ENCODE measurements at regions not wholly inside any gene's neighbourhood (a gene's known extent, or its start where the extent isn't known, plus 50 kb on each side); places are given as distances from the start of the nearest gene placed in this dataset.

DNA sequence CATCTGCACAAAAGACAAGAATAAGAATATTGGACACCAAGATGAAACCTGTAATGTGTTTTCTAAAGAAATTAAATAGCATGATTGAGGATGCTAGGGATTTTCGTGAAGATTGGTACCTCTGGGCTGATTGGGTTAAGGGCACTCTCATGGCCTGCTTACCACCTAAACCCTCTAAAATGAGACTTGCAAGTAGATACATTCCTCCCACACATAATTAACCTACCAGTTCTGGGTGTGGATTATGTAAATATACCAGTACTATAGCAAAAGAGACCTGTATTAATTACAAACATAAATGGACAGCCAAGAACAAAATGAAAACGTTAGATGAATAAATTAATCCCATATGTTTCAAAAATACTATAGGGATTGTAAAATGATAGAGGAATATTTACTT is 1069.6 kb upstream of the B3GALT2 start:
- Histone ChIP-seq H3K27me3 (ENCODE audit: control insufficient read depth, insufficient read depth, low read length, poor library complexity, severe bottlenecking) (no peaks in the 10 kb centered on the region), H3K9ac (ENCODE audit: extremely low read depth, low read length, poor library complexity, severe bottlenecking) (no peak overlapping the region), H3K4me3 (ENCODE audit: low read length) (no peak overlapping the region), H3K9me3 (ENCODE audit: control insufficient read depth, low read length) (no peaks in the 10 kb centered on the region), H3K36me3 (ENCODE audit: control insufficient read depth, insufficient read depth, low read length) (no peaks in the 10 kb centered on the region), H3K27ac (ENCODE audit: low read depth, low read length) (no peak overlapping the region), H3K4me1 (ENCODE audit: control insufficient read depth, insufficient read depth, low read length) (peaks cover 3% of the 10 kb centered on the region)
- Mint-ChIP-seq H3K4me1 (no peaks in the 10 kb centered on the region), H3K27ac (no peak overlapping the region), H3K9me3 (no peaks in the 10 kb centered on the region), H3K36me3 (ENCODE audit: low read depth) (no peaks in the 10 kb centered on the region), H3K4me3 (no peak overlapping the region), H3K27me3 (ENCODE audit: insufficient read depth) (no peaks in the 10 kb centered on the region)
- no peak for DNase-seq
- WGBS, 2 experiments (ENCODE audit: insufficient coverage in 1 of 2, insufficient read length in 1 of 2) = 100% methylated on average over 1 to 2 of the region's 2 CpGs
- TF ChIP-seq, protein P1, sequence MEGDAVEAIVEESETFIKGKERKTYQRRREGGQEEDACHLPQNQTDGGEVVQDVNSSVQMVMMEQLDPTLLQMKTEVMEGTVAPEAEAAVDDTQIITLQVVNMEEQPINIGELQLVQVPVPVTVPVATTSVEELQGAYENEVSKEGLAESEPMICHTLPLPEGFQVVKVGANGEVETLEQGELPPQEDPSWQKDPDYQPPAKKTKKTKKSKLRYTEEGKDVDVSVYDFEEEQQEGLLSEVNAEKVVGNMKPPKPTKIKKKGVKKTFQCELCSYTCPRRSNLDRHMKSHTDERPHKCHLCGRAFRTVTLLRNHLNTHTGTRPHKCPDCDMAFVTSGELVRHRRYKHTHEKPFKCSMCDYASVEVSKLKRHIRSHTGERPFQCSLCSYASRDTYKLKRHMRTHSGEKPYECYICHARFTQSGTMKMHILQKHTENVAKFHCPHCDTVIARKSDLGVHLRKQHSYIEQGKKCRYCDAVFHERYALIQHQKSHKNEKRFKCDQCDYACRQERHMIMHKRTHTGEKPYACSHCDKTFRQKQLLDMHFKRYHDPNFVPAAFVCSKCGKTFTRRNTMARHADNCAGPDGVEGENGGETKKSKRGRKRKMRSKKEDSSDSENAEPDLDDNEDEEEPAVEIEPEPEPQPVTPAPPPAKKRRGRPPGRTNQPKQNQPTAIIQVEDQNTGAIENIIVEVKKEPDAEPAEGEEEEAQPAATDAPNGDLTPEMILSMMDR (conservative IDR thresholded peaks at IDR 0.05) = no peak

DNA sequence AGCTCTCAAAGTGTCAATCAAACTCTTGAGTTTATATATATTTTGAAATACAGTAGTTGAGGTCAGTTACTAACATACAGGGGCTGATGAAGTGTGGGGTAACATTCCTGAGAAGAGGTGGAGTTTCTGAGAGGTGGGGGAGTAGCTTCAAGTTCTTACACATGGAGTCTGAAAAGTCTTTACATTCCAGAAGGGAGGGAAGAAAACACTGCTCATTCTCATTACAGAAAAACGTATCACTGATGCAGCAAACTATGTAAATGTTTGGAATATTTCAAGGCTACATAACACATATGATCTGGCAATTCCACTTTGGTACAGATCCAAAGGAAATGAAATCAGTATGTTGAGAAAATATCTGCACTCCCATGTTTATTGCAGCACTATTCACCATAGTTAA is 1065.8 kb upstream of the B3GALT2 start:
- no peaks in the 10 kb centered on the region for H3K9me3 ChIP-seq (ENCODE audit: control insufficient read depth, low read length)
- WGBS, 2 experiments (ENCODE audit: insufficient coverage in 1 of 2, insufficient read length in 1 of 2) = 86% methylated on average over 1 of the region's 1 CpG; no CpG with 5 or more reads in 1 of the 2 experiments
- no peak overlapping the region for H3K4me3 ChIP-seq (ENCODE audit: low read length)
- Mint-ChIP-seq H3K9me3 (no peaks in the 10 kb centered on the region), H3K4me1 (no peaks in the 10 kb centered on the region), H3K36me3 (ENCODE audit: low read depth) (no peaks in the 10 kb centered on the region), H3K27me3 (ENCODE audit: insufficient read depth) (no peaks in the 10 kb centered on the region), H3K27ac (no peak overlapping the region), H3K4me3 (no peak overlapping the region)
- no peak overlapping the region for H3K27ac ChIP-seq (ENCODE audit: low read depth, low read length)
- H3K27me3 ChIP-seq (ENCODE audit: control insufficient read depth, insufficient read depth, low read length, poor library complexity, severe bottlenecking) = no peaks in the 10 kb centered on the region
- no peak for DNase-seq
- no peaks in the 10 kb centered on the region for H3K36me3 ChIP-seq (ENCODE audit: control insufficient read depth, insufficient read depth, low read length)
- no peak overlapping the region for H3K9ac ChIP-seq (ENCODE audit: extremely low read depth, low read length, poor library complexity, severe bottlenecking)
- peaks cover 3% of the 10 kb centered on the region for H3K4me1 ChIP-seq (ENCODE audit: control insufficient read depth, insufficient read depth, low read length)
- TF ChIP-seq, protein P1 (conservative IDR thresholded peaks at IDR 0.05) = no peak

DNA sequence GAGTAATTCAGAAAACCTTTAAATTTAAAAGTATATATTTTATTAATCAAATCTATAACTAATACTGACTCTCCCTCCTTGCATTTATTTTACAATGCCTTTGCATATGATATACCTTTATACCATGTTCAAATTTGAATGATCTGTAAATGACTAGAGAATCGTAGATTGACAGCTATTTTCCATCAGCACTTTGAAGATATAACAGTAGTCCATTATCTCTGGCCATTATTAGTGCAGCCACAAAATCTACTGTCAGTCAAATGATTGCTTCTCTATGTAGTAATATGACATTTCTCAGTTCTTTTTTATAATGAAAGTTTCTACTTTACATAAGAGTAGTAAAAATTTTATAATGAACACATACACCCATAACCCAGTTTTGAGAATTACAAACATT is 1054.8 kb upstream of the B3GALT2 start:
- WGBS, 2 experiments (ENCODE audit: insufficient coverage in 1 of 2, insufficient read length in 1 of 2) = 100% methylated on average over 1 of the region's 1 CpG
- TF ChIP-seq, protein P1 (conservative IDR thresholded peaks at IDR 0.05) = no peak
- Histone ChIP-seq H3K4me3 (ENCODE audit: low read length) (no peak overlapping the region), H3K27ac (ENCODE audit: low read depth, low read length) (no peak overlapping the region), H3K27me3 (ENCODE audit: control insufficient read depth, insufficient read depth, low read length, poor library complexity, severe bottlenecking) (no peaks in the 10 kb centered on the region), H3K4me1 (ENCODE audit: control insufficient read depth, insufficient read depth, low read length) (no peaks in the 10 kb centered on the region), H3K9ac (ENCODE audit: extremely low read depth, low read length, poor library complexity, severe bottlenecking) (no peak overlapping the region), H3K36me3 (ENCODE audit: control insufficient read depth, insufficient read depth, low read length) (no peaks in the 10 kb centered on the region), H3K9me3 (ENCODE audit: control insufficient read depth, low read length) (no peaks in the 10 kb centered on the region)
- no peaks in the 10 kb centered on the region for H3K9me3 Mint-ChIP-seq
- H3K4me1 Mint-ChIP-seq = no peaks in the 10 kb centered on the region
- H3K27ac Mint-ChIP-seq = no peak overlapping the region
- DNase-seq = no peak
- no peaks in the 10 kb centered on the region for H3K36me3 Mint-ChIP-seq (ENCODE audit: low read depth)
- no peak overlapping the region for H3K4me3 Mint-ChIP-seq
- no peaks in the 10 kb centered on the region for H3K27me3 Mint-ChIP-seq (ENCODE audit: insufficient read depth)
